HG03280 (cell line): ENCODE measurements at regions not wholly inside any gene's neighbourhood (a gene's known extent, or its start where the extent isn't known, plus 50 kb on each side); places are given as distances from the start of the nearest gene placed in this dataset.
"Not testable (repeated sequence)": the region's sequence is repeated elsewhere in the genome, so short reads cannot be mapped to it uniquely, and the experiment has no call there.

Experiments used
- ATAC-seq: cut with Tn5 transposase; IDR thresholded peaks from one replicate; pipeline ENCODE4 v1.9.1; 2021; ENCODE audit warnings: mild to moderate bottlenecking, moderate library complexity; ENCODE audit not compliant: unreplicated experiment

DNA sequence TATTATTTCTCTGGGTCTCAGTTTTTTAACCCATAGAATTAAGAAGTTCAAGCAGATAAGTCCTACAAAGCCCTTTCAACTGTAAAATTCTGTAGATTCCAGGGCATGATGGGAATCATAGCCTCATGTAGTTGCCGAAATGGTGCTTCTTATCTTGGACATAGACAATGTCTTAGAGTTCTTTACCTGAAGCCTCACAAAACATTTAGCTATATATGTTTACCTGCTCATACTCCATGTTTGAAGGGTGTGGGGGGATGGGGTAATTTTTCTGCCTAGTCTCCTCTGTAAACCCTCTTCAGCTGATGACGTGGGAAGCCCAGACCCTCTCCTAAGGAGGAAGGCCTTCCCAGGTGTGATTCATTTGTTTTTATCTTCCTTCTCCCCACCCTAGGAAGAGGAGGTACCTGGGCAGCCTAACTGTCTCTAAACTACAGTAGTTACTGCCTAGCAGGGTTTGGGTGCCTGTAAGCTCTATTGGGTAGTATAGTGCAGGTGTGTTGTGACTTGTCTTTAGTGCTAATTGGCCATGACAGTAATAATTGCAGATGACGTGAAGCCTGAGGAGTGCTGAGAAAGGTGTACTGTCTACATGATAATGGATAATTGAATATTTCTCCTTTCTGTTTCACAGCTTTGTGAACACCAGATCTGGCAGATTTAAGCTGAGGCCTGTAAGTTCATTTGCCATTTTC lies 230.8 kb downstream of the TFAP2B start:
- no peak for ATAC-seq

GRCh38 chr6:51049983-51050877 lies 231.6 kb downstream of the TFAP2B start:
- ATAC-seq = no peak

DNA sequence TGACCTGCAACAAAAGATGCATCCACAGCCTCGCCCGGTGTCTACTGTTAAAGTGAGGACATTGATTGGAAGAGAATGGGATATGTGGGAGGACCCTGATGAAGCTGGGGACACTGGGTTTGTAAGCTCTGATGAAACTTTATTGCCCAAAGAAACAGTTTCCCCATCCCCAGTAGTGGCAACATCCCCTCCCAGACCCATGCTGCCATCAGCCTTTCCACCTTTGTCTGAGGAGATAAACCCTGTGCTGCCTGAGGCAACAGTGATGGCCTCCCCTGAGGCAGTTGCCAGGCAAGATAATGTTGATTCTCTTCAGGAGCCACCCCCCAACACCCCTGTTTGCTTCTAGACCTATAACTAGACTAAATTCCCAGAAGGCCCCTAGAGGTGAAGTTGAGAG lies 234.0 kb downstream of the TFAP2B start:
- not testable (repeated sequence) for ATAC-seq

- ATAC-seq = not testable (repeated sequence)
Measured at GRCh38 chr6:51055316-51055715, 236.6 kb downstream of the TFAP2B start.

- ATAC-seq = no peak
Measured at GRCh38 chr6:51057296-51057695, 238.6 kb downstream of the TFAP2B start.

GRCh38 chr6:51060262-51060762 lies 241.6 kb downstream of the TFAP2B start:
- ATAC-seq = no peak

DNA sequence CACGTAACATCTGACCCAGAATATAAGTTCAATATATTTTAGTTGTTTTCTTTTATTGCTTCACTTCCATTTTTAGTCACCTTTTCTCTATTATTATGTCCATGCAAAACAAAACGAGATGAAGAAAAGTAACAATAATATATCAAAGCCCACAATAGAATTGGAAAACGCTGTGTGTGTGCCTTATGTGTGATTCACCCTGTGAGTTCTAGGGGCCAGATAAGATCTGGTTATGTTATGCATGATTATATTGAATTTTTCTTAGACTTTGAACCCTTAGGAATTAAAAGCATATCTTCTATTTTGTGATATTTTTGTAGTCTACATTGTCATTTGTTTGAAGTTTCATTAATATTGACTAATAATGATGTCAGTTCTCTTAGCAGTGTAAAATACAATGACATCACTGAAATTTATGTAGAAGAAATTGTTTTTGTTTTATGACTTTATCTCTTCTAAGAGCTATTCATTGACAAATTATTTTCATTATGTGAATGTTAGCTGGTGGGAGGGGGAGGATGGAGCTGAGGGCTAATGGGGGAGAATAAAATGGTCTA lies 243.6 kb downstream of the TFAP2B start:
- no peak for ATAC-seq

DNA sequence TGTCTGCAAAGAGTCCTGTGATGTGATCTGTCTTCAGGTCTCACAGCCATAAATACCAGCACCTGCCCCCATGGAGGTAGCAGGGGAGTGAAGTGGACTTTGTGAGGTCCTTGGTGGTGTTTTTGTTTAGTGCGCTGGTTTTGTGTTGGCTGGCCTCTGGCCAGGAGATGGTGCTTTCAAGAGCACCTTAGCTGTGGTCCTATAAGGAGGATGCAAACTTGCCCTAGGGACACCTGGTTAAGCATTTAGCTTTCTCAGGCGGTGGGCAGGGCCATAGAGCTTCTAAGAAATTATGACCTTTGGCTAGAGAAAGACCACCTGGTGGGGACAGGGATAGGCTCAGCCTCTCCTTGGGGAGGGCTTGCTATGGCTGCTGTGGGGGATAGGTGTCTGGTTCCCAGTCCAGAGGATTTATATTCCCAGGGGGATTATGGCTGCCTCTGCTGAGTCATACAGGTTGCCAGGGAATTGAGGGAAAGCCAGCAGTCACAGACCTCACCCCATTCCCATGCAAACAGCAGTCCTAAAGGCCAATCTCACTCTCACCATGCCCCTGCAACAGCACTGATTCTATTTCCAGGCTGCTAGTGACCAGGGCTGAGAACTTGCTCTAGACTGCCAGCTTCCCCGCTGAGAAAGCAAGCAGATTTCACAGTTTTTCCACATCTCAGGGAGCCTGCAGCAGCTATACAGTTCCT lies 259.3 kb downstream of the TFAP2B start:
- ATAC-seq = no peak

DNA sequence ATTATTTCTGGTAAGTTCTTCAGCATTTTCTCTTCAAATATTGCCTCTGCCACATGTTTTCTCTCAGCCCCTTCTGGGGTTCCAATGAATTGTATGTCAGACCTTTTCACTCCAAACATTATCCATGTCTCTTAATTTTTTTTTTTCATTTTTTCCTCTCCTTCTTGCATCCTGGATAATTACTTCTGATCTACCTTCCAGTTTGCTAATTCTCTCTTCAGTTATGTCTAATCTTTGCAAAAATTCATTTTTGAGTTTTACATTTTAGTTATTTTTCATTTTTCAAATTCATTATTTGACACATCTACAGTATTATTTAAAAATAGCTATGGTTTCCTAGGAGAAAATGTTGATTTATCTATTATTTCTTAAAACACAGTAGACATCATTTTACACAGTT lies 271.7 kb downstream of the TFAP2B start:
- no peak for ATAC-seq

DNA sequence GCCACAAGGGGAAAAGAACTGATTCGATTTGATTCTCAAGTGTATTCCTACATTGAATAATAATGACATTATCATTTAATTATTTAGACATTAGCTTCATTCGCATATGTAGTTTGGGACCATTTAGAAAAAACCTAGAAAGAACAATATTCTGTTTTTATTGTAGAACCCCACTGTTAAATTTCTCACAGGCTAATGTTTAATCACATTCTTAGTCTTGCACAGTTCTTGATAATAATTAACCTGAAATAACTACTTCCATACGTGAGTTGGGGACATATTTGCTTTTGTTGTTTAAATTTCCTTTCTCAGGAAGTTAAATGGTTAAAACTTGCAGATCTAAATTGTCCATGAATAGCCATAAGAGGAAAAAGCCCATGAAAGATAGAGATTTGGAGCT lies 275.2 kb downstream of the TFAP2B start:
- no peak for ATAC-seq

- ATAC-seq = no peak
Measured at GRCh38 chr6:51094271-51094670, 275.6 kb downstream of the TFAP2B start.

- no peak for ATAC-seq
Measured at GRCh38 chr6:51098246-51098645, 279.6 kb downstream of the TFAP2B start.

DNA sequence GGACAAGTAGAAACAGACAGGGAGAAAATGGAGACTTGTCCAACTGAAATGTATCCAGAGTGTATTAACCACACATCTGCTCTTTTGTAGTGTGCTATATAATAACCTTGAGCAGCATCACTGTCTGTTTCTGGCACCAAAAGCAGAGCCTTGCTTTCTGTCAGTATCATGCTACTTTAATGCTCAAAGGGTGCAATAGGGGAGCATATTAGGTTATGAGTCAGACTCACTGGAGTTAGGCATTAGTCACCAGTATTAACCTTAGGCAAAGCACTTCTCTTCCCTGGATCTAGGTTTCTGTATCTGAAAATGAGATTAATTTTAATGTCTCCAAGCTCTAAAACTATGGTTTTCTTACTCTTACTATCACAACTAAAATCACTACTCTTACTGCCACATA lies 280.1 kb downstream of the TFAP2B start:
- no peak for ATAC-seq

DNA sequence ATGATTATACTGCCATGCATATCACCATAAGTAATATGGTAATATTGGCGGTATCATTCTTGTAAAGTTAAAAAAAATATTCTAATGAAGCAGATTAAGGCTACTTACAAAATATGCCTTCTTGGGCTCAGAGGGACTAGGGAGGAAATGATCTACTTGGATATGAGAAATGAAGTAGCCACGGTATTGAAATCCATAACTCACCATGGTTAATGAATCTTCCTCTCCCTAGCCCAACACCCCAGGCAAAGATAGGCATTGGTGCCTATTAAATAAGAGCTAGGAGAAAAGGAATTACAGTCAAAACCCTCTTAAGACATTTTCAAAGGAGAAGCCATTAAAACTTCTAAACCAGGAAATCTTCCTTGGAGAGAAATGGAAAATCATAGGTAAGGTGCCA lies 280.5 kb downstream of the TFAP2B start:
- ATAC-seq = no peak

DNA sequence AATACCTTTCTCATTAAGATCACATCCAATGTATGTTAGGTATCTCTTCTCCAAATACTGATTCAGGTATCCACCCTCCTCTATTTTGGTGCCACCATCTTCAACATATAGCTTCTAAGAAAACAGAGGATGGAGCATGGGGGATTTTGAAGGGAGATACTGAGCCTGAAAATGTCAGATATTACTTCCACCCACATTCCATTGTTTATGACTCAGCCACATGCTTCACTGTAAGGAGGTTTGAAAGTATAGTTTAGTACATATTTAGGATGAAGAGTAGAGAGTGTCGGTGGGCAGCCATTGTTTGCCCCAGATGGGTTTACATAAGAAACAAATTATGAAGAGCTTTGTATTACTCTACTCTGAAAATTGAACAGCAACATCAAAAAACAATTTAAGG lies 286.7 kb downstream of the TFAP2B start:
- ATAC-seq = no peak

- ATAC-seq = no peak
Measured at GRCh38 chr6:51107769-51108203, 289.1 kb downstream of the TFAP2B start.

DNA sequence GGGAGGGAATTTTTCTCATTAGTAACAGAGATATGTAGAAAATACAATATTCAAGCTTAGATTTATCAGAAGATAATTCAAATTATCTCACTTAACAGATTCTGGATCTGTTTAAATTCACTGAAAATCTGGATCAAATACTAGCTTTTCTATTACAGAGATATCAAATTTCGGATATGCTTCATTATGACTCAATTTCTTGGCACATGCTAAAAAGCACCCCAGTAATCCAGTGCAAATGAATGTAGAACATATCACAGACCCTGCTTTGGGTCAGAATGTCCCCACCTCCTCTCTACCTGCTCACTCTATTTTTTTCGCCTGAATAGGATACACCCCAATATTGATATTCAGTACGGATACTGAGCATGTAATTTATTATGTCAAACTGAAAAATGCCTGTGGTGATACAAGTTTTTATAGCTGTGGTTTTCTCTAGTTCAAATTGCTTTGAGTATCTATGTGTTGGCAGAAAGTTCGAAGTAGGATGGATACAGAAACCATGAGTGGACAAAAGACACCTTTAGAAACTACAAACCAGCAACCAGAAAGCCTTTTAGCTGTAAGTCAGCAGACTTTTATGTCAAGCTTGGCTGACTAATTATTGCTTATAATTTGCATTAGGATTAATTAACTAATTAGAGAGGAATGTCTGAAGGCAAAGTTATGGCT lies 290.0 kb downstream of the TFAP2B start:
- no peak for ATAC-seq

DNA sequence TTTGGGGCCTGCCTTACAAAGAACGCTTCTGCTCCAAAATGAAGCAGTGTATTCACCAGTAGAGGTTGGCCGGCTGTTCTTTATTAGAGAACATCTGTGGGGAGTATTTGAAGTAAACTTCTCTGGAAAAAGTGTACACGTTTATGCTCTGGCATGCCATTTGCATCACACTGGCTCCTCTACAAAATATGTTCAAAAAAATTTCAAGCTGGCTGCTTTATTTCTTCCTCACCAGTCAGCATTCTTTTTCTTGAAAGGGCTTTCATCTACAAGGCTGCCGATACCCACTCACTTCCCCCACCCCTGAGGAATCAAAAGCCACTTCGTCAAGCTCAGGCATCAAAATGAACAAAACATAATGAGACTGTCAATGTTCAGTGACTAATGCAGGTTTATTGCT lies 294.1 kb downstream of the TFAP2B start:
- no peak for ATAC-seq

DNA sequence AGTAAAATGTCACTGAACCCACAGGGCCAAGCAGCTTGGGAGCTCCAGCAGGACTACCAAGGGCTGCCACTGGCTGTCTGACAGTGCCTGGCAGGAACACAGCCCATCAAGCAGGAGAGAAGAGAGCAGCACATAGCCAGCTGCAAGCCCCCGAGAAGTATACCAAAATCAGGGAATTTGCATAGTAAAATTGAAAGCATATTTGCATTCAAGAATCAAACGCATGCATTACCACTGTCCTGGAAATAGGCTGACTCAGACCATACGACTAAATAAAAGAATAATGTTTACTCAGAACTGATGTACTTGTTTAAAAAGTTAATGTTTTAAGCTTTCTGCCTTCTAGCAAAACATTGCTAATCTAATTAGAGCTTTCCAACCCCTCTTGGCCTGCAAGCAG lies 298.1 kb downstream of the TFAP2B start:
- no peak for ATAC-seq

- ATAC-seq = no peak
Measured at GRCh38 chr6:51118792-51119191, 300.1 kb downstream of the TFAP2B start.

DNA sequence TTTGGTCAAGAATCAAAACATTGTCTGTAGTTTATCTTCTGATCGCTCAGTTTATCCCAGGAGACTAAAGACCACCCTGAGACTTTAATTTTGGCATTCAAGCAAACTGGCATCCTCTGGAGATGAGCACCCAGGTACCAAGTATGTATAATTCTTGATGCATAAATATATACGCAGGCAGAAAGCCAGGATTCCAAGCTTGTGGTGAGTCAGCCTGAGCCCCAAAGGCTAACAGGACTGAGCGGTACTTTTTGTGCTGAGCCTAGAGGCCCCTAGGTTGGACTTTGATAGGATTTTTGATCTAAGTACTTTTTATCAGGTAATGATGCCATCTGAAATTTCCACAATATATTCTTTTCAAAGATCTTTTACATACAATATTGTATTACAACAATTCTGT lies 301.3 kb downstream of the TFAP2B start:
- ATAC-seq = no peak
